Stimulated activated CD8-positive, alpha-beta memory T cell treated with anti-CD3 and anti-CD28 coated beads, Interleukin-12 subunit alpha, Interleukin-12 subunit beta, amount 100 ng/mL, for 24 hours (primary cell): ENCODE measurements at regions not wholly inside any gene's neighbourhood (a gene's known extent, or its start where the extent isn't known, plus 50 kb on each side); places are given as distances from the start of the nearest gene placed in this dataset.

Experiments
- DNase-seq: peaks from one replicate; pipeline ENCODE4 v3.0.0-alpha.2; 2020; ENCODE audit errors: extremely low read depth

- DNase-seq: no peak
These were observed 71.8 kb downstream of the C4orf33 start for GRCh38 chr4:129167640-129168260.

DNA sequence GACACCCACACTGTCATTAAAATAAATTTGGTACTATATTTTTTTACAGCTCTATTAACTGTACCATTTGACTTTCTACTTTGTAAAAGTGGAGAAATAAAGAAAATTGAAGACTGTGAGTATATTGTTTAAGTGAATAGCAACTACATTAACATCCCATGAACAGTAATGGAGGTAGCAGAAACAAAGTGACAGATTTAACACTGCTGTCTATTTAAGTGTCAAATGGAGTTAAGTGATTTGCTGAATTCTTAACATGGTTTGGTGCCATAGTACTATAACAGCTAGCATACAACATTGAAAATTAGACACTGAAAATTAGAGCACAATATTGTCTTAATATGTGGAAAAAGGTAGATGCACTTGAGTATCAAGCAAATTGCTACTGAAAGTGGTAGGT lies 76.2 kb downstream of the C4orf33 start:
- DNase-seq: no peak

- DNase-seq: no peak
These were observed 80.9 kb downstream of the C4orf33 start for GRCh38 chr4:129176864-129177263.

GRCh38 chr4:129179276-129179675 lies 83.3 kb downstream of the C4orf33 start:
- DNase-seq: no peak

DNA sequence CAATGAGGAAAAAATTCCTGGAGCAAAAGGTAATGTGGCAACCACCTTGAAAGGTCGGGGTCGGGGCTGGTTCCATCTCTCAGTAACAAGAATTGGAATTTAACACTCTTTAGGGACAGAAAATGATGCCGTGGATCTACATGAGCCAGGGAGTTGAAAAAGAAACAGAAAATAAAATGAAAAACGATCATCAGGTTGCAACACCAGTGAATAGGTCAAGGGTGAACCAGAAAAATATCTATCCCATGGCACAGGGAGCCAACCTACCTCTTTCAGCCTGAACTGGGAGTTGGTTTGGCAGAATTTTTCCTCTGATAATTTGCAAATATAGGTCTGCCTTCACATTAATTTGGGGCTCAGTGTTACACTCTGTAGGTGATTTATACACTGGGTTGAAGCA lies 93.7 kb downstream of the C4orf33 start:
- DNase-seq: no peak

DNA sequence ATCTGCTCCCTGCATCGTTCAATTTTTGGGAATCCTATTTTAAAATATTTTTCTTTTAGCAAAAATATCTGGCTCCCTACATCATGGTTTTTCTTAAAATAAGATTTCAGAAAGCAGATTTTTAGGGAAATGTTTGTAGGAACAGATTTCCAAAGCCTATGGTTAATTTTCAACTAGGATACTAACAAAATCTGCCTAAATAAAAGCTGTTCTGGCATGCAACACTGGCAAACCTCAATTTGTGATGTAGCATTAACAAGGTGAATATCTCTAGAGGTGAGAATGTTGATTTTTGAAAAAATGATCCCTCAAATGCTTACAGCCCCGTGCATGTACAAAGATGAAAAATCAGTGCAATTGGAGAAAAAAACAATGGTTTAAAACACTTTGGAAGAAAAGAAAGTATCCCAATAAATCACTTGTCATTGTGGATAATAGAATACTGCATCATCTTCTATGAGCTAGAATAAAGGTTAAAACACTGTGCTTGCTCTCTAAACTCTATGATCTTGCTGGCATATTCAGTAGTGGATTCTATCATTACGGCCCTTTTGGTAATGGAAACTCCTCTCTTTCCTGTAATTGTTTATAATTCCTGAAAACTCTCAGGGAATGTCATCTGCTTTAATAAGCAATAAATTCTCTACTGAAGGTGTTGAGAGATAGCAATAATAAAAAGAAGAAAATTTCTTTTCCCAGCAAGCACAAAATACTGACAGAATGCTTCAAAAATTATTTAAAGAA lies 97.6 kb downstream of the C4orf33 start:
- no peak for DNase-seq

DNA sequence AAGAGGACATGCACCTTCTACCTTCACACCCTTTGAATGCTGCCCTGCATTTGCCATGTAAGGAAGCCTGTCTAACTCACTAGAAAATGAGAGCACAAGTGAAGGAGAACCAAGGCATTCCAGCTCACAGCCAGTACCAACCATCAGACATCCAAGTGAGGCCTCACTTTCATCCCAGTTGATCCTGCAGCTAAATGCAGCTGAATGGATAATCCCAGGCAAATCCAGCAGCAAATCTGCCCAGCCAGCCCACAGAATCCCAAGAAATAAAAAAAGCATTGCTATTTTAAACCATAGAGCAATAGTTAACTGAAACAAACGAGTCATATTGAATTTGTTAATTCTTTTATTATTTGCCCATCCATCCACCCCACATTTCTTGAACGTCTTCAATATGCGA lies 112.5 kb downstream of the C4orf33 start:
- DNase-seq: no peak

GRCh38 chr4:129213692-129214091 lies 117.7 kb downstream of the C4orf33 start:
- DNase-seq: no peak

- no peak for DNase-seq
These were observed 122.4 kb downstream of the C4orf33 start for GRCh38 chr4:129218360-129218759.

DNA sequence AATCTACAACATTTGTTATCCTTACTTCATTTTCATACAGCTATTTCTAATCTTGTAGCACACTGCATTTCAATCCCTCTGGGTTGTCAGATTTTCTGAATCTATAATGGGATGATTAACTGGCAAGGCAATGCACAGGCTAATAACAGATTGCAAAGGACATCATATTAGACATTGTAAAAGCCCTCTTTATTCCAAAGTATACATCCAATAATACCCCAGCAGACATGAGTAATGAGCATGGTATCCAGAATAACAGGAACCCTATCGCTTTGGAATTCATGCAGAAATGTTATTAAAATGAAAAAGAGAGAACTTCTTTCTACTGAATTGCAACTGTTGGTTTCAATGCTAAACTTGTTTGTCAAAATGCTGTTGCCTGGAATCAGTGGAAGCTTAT lies 122.9 kb downstream of the C4orf33 start:
- DNase-seq: no peak

DNA sequence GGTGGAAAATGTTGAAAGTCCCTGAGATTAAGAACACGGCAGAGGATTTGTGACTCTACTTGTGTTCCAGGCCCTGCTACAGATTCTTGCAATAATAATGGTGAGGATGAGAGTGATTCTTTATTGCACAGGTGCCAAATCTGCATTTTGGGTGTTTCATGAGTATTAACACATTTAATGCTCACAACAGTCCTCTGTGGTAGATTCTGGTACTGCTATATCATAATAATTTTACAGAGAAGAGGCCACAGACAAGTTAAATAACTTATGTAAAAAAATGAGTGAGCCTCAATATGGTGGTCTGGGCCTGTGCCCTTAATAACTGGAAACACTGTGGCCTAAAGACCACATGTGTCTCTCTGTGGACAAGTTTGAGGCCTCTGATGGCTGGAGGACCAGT lies 124.3 kb downstream of the C4orf33 start:
- DNase-seq: no peak

GRCh38 chr4:129223945-129224344 lies 128.0 kb downstream of the C4orf33 start:
- no peak for DNase-seq

GRCh38 chr4:129230846-129231245 lies 134.9 kb downstream of the C4orf33 start:
- no peak for DNase-seq

- DNase-seq: no peak
These were observed 136.1 kb downstream of the C4orf33 start for GRCh38 chr4:129231945-129232588.

- no peak for DNase-seq
These were observed 136.8 kb downstream of the C4orf33 start for GRCh38 chr4:129232589-129233337.

DNA sequence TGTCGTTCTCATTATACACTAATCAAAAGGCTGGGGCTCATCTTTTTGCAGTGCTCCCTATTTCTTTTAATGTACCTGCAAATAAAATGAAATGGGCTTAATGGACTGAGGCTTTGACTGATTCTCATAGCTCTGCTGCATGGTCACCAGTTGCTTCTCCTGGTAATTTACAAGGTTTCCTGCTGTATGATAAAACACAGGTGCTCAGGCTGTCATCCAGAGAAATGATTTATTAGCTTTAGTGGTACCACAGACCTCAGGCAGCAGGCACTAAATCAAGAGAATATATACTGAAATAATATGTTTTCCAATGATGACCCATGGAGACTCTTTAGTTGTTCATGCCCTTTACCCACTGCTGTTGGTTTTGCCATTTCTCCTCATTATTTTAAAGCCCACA lies 137.7 kb downstream of the C4orf33 start:
- DNase-seq: no peak

- DNase-seq: no peak
These were observed 140.4 kb downstream of the C4orf33 start for GRCh38 chr4:129236351-129236750.

DNA sequence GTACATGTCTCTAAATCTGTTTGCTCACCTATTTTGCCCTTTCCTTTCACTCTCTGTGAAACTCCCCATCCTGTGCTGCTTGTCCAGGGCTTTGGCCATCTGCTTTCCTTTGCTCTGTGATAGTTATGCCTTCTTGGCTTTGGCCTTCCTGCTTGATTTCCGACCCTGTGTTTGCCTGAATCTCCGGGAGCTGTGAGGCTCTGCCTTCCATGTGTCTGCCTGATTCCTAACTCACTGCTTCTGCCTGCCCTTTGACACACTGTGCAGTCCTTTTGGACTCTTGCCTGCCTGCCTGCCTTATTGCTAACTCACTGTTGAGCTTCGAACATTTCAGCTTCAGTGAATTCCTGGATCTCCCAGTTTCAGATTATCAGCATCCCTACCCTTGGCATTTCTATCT lies 143.1 kb downstream of the C4orf33 start:
- DNase-seq: no peak

DNA sequence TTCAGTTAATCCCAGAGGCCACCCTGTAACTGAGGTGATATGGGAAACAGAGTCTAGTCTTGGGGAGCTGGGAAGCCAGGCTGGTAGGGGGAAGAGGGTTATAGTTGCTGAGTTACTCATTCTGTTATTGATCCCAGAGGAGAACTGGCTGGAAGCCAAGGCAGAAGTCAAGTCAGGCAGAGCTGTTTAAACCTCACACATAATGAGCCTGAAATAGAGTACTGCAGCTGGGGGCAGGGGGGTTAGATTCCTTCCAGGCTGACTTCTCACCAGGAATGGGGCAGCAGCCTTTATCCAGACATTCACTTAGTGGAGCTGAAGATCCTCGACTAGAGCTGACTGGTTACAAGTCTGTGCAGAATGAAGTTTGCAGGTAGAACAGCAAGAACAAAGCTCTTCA lies 144.9 kb downstream of the C4orf33 start:
- DNase-seq: no peak

- no peak for DNase-seq
These were observed 150.2 kb downstream of the C4orf33 start for GRCh38 chr4:129246145-129246544.

DNA sequence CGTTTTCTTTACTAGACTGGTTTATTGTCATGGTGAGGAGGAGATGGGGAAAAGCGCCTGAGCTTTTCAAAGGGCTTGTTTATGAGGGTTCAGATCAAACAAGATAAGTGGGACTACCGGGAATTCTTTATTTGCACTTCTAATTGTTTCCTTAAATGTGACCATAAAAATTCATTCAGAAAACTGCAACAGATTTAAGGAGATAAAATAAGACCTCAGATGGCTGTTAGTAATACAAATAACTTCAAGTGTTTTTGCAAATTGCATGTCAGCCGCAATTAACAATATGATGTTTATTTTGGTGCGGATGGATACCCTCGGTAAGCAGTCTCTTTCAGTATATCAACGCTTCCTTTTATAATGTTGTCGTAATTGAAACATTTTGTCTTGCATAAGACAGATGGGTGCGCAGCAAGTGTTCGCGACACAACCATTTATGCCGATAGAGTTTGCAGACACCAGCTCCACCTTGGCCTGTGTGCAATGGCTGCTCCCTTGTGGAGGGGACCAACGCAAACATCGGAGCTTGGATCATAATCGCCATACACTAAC lies 151.0 kb downstream of the C4orf33 start:
- no peak for DNase-seq

- no peak for DNase-seq
These were observed 152.7 kb downstream of the C4orf33 start for GRCh38 chr4:129248621-129249020.
